Common myeloid progenitor, CD34-positive (primary cell): ENCODE measurements at regions not wholly inside any gene's neighbourhood (a gene's known extent, or its start where the extent isn't known, plus 50 kb on each side); places are given as distances from the start of the nearest gene placed in this dataset.

Experiments
- CTCF ChIA-PET: fragments of 350-600 bp; sonication (Branson Sonifier 250); formaldehyde crosslinking; loops from one replicate; lab custom pipeline; 2021; ENCODE audit warnings: antibody characterized with exemption; lab: Charles Lee
- POLR2A ChIA-PET: fragments of 350-600 bp; sonication (Branson Sonifier 250); formaldehyde crosslinking; loops from one replicate; lab custom pipeline; 2021; ENCODE audit warnings: antibody characterized with exemption; lab: Charles Lee
- DNase-seq, 3 donors: peaks; one replicate each; pipeline versions ENCODE4 v3.0.0 to v3.0.0-alpha.2; 2013
- H3K27ac ChIP-seq, 2 experiments: 1 replicate in 1 of 2; 2 replicates in 1 of 2; pipeline ENCODE4 v1.7.0; 2013; ENCODE audit warnings: inconsistent platforms in 2 of 2, low read length in 2 of 2, mild to moderate bottlenecking in 2 of 2, low read depth in 1 of 2, moderate library complexity in 1 of 2; ENCODE audit not compliant: severe bottlenecking in 2 of 2, insufficient read depth in 1 of 2, poor library complexity in 1 of 2
- H3K27me3 ChIP-seq, 5 experiments: replicated peaks in 2 of 5; 1 replicate in 3 of 5; 2 replicates in 2 of 5; pipeline versions ENCODE4 v1.6.1 to v1.7.0; 2013; ENCODE audit warnings: low read length in 4 of 5, mild to moderate bottlenecking in 2 of 5, moderate library complexity in 2 of 5, inconsistent platforms in 1 of 5; ENCODE audit not compliant: insufficient read depth in 5 of 5, control insufficient read depth in 4 of 5
- H3K36me3 ChIP-seq, 4 experiments: 1 replicate in 2 of 4; 2 replicates in 2 of 4; pipeline versions ENCODE4 v1.6.1 to v1.7.0; 2013; ENCODE audit warnings: low read length in 3 of 4, control low read depth in 1 of 4, mild to moderate bottlenecking in 1 of 4; ENCODE audit not compliant: control insufficient read depth in 4 of 4, insufficient read depth in 4 of 4
- H3K4me1 ChIP-seq, 4 experiments: 1 replicate in 3 of 4; 2 replicates in 1 of 4; pipeline versions ENCODE4 v1.6.1 to v1.7.1; 2013; ENCODE audit warnings: low read length in 3 of 4, mild to moderate bottlenecking in 3 of 4, control low read depth in 1 of 4, inconsistent platforms in 1 of 4, moderate library complexity in 1 of 4; ENCODE audit not compliant: control insufficient read depth in 4 of 4, insufficient read depth in 4 of 4; ENCODE audit errors: control extremely low read depth in 1 of 4
- H3K4me3 ChIP-seq, 7 experiments: 1 replicate in 4 of 7; 2 replicates in 3 of 7; pipeline versions ENCODE4 v1.5.1 to v1.7.0; 2013; ENCODE audit warnings: mild to moderate bottlenecking in 7 of 7, low read length in 6 of 7, moderate library complexity in 6 of 7, inconsistent platforms in 2 of 7, low read depth in 2 of 7, control low read depth in 1 of 7; ENCODE audit not compliant: insufficient read depth in 4 of 7, control insufficient read depth in 1 of 7; ENCODE audit errors: extremely low read depth in 1 of 7
- H3K9me3 ChIP-seq, 5 experiments: 1 replicate in 4 of 5; 2 replicates in 1 of 5; pipeline versions ENCODE4 v1.6.1 to v1.7.1; 2013; ENCODE audit warnings: low read length in 4 of 5, mild to moderate bottlenecking in 2 of 5, inconsistent platforms in 1 of 5, low read depth in 1 of 5, moderate library complexity in 1 of 5; ENCODE audit not compliant: control insufficient read depth in 4 of 5, insufficient read depth in 2 of 5; ENCODE audit errors: control extremely low read depth in 1 of 5
- WGBS: methylation state at CpG from one replicate; pipeline ENCODE4 v1.1.5; 2013; ENCODE audit not compliant: insufficient coverage; 5-methylcytosine and 5-hydroxymethylcytosine counted together

- WGBS = no CpG with 5 or more reads among the region's 1 CpG
- no peak for DNase-seq
- Histone ChIP-seq H3K27me3 (no peaks in the 10 kb centered on the region), H3K9me3 (no peaks in the 10 kb centered on the region), H3K4me1 (no peaks in the 10 kb centered on the region), H3K36me3 (no peaks in the 10 kb centered on the region), H3K4me3 (no peak overlapping the region), H3K27ac (no peak overlapping the region)
- POLR2A ChIA-PET = no interaction called here
- CTCF ChIA-PET = no interaction called here
These were observed 68.1 kb upstream of the PHYHIPL start for GRCh38 chr10:59108296-59108870.

- POLR2A ChIA-PET = no interaction called here
- CTCF ChIA-PET = no interaction called here
- WGBS = no CpG with 5 or more reads among the region's 1 CpG
These were observed 67.6 kb upstream of the PHYHIPL start for GRCh38 chr10:59108886-59109288.

GRCh38 chr10:59109826-59110225 is 66.6 kb upstream of the PHYHIPL start:
- POLR2A ChIA-PET = no interaction called here
- H3K4me3 ChIP-seq = no peak overlapping the region
- H3K9me3 ChIP-seq = no peaks in the 10 kb centered on the region
- H3K4me1 ChIP-seq = no peaks in the 10 kb centered on the region
- DNase-seq = no peak
- CTCF ChIA-PET = no interaction called here
- H3K36me3 ChIP-seq = no peaks in the 10 kb centered on the region
- no peaks in the 10 kb centered on the region for H3K27me3 ChIP-seq
- no peak overlapping the region for H3K27ac ChIP-seq
- WGBS = 91% methylated on average over 1 of the region's 2 CpGs

More at GRCh38 chr10:59108886-59109288, 67.6 kb upstream of the PHYHIPL start:
- no peak overlapping the region for H3K4me3 ChIP-seq
- DNase-seq = no peak
- H3K27me3 ChIP-seq = no peaks in the 10 kb centered on the region
- H3K27ac ChIP-seq = no peak overlapping the region
- H3K4me1 ChIP-seq = no peaks in the 10 kb centered on the region
- no peaks in the 10 kb centered on the region for H3K9me3 ChIP-seq
- H3K36me3 ChIP-seq = no peaks in the 10 kb centered on the region

DNA sequence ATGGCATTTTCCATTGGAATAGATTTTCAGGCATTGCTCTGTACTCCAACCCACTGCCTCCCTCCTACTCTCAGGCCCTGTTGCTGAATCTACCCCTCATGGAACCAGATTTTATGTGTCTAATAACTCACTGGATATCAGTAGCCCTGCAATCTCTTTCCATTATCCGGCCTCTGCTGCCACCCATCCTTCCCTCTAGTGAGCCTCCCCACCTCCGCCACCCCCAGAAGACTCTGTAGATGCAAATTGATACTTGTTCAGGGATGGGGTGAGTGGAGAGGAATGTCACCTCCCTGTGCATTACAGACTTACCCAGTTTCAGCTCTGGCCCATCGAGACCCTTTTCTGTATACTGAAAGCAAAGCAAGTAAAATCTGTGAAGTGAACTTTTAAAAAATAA is 52.3 kb upstream of the PHYHIPL start:
- no peak overlapping the region for H3K4me3 ChIP-seq
- ChIA-PET CTCF (no interaction called here), POLR2A (no interaction called here)
- no peak overlapping the region for H3K27ac ChIP-seq
- peaks cover 0 to 3% (median 0%) of the 10 kb centered on the region in 5 experiments for H3K9me3 ChIP-seq
- DNase-seq = no peak
- WGBS = no CpG with 5 or more reads among the region's 3 CpGs
- H3K4me1 ChIP-seq = no peaks in the 10 kb centered on the region
- peaks cover 0 to 2% (median 0%) of the 10 kb centered on the region in 5 experiments for H3K27me3 ChIP-seq
- no peaks in the 10 kb centered on the region for H3K36me3 ChIP-seq

GRCh38 chr10:59125666-59126065 is 50.8 kb upstream of the PHYHIPL start:
- ChIA-PET CTCF (no interaction called here), POLR2A (no interaction called here)
- no peaks in the 10 kb centered on the region for H3K36me3 ChIP-seq
- no peak for DNase-seq
- peaks cover 0 to 3% (median 0%) of the 10 kb centered on the region in 5 experiments for H3K9me3 ChIP-seq
- no peaks in the 10 kb centered on the region for H3K4me1 ChIP-seq
- H3K4me3 ChIP-seq = no peak overlapping the region
- peaks cover 0 to 2% (median 0%) of the 10 kb centered on the region in 5 experiments for H3K27me3 ChIP-seq
- no peak overlapping the region for H3K27ac ChIP-seq

- no peak overlapping the region for H3K27ac ChIP-seq
- CTCF ChIA-PET = no interaction called here
- 44% methylated on average over 3 of the region's 3 CpGs for WGBS
- no peaks in the 10 kb centered on the region for H3K36me3 ChIP-seq
- peaks cover 0 to 2% (median 0%) of the 10 kb centered on the region in 5 experiments for H3K27me3 ChIP-seq
- no peaks in the 10 kb centered on the region for H3K4me1 ChIP-seq
- DNase-seq = no peak
- no peak overlapping the region for H3K4me3 ChIP-seq
- peaks cover 0 to 2% (median 0%) of the 10 kb centered on the region in 5 experiments for H3K9me3 ChIP-seq
- POLR2A ChIA-PET = no interaction called here
These were observed 50.2 kb upstream of the PHYHIPL start for GRCh38 chr10:59126261-59126660.
